OCI-LY1 (cell line): ENCODE measurements at regions not wholly inside any gene's neighbourhood (a gene's known extent, or its start where the extent isn't known, plus 50 kb on each side); places are given as distances from the start of the nearest gene placed in this dataset.

Experiments used
- H2AFZ ChIP-seq: fragments of 200-600 bp; sonication (generic), shearing (Covaris generic); 2 replicates; pipeline ENCODE4 v1.6.0; 2014; ENCODE audit warnings: antibody characterized with exemption, mild to moderate bottlenecking, low read length
- H3F3A ChIP-seq: fragments of 200-600 bp; sonication (generic), shearing (Covaris generic); 2 replicates; pipeline ENCODE4 v1.6.0; 2014; ENCODE audit warnings: mild to moderate bottlenecking, antibody characterized with exemption, low read length, moderate library complexity; ENCODE audit not compliant: insufficient read depth
- H3K27ac ChIP-seq: fragments of 200-600 bp; sonication (generic); 2 replicates; pipeline ENCODE4 v1.5.1; 2014; ENCODE audit warnings: low read length, mixed run types, mild to moderate bottlenecking, low read depth; ENCODE audit not compliant: poor library complexity, severe bottlenecking
- H3K27me3 ChIP-seq: fragments of 200-600 bp; sonication (generic); 2 replicates; pipeline ENCODE4 v1.6.0; 2014; ENCODE audit warnings: antibody characterized with exemption, mild to moderate bottlenecking, low read length, moderate library complexity; ENCODE audit not compliant: insufficient read depth
- H3K36me3 ChIP-seq: fragments of 200-600 bp; sonication (generic); 2 replicates; pipeline ENCODE4 v1.6.1; 2014; ENCODE audit warnings: mild to moderate bottlenecking, antibody characterized with exemption, low read length, moderate library complexity, mixed read lengths; ENCODE audit not compliant: insufficient read depth
- H3K4me1 ChIP-seq: fragments of 200-600 bp; sonication (generic); 2 replicates; pipeline ENCODE4 v1.5.1; 2014; ENCODE audit warnings: mild to moderate bottlenecking, low read length, moderate library complexity; ENCODE audit not compliant: insufficient read depth, severe bottlenecking
- H3K4me2 ChIP-seq: fragments of 200-600 bp; sonication (generic), shearing (Covaris generic); 2 replicates; pipeline ENCODE4 v1.6.1; 2014; ENCODE audit warnings: low read length
- H3K4me3 ChIP-seq: fragments of 200-600 bp; sonication (generic); 2 replicates; pipeline ENCODE4 v1.5.1; 2014; ENCODE audit warnings: low read length, low read depth, mild to moderate bottlenecking, mixed read lengths; ENCODE audit not compliant: poor library complexity, severe bottlenecking
- H3K79me2 ChIP-seq: fragments of 200-600 bp; shearing (Covaris generic); 2 replicates; pipeline ENCODE4 v1.6.1; 2016; ENCODE audit warnings: mixed run types, low read length, mixed read lengths; ENCODE audit not compliant: insufficient read depth
- H3K9ac ChIP-seq: fragments of 200-600 bp; sonication (generic), shearing (Covaris generic); 2 replicates; pipeline ENCODE4 v1.6.1; 2014; ENCODE audit warnings: mild to moderate bottlenecking, low read length, mixed read lengths
- H3K9me2 ChIP-seq: fragments of 200-600 bp; sonication (generic), shearing (Covaris generic); 2 replicates; pipeline ENCODE4 v1.6.1; 2014; ENCODE audit warnings: low read depth, mild to moderate bottlenecking, low read length, mixed read lengths
- H3K9me3 ChIP-seq: fragments of 200-600 bp; shearing (Covaris generic); 2 replicates; pipeline ENCODE4 v1.6.1; 2014; ENCODE audit warnings: low read length, mixed read lengths
- H4K20me1 ChIP-seq: fragments of 200-600 bp; sonication (generic), shearing (Covaris generic); 2 replicates; pipeline ENCODE4 v1.6.0; 2016; ENCODE audit warnings: mild to moderate bottlenecking, low read length; ENCODE audit not compliant: insufficient read depth
- EZH2 ChIP-seq: fragments of 200-600 bp; sonication (generic), shearing (Covaris generic); IDR thresholded peaks from 2 replicates; pipeline ENCODE4 v1.8.0; 2017; ENCODE audit warnings: borderline replicate concordance, mixed run types, mild to moderate bottlenecking, antibody characterized with exemption, low read length, moderate library complexity, mixed read lengths
- TF ChIP-seq, protein P1 (sequence below): fragments of 200-600 bp; sonication (generic), shearing (Covaris generic); IDR thresholded peaks from 2 replicates; pipeline ENCODE4 v1.5.1; 2017; ENCODE audit warnings: mild to moderate bottlenecking, antibody characterized with exemption, low read length, moderate library complexity, mixed read lengths

DNA sequence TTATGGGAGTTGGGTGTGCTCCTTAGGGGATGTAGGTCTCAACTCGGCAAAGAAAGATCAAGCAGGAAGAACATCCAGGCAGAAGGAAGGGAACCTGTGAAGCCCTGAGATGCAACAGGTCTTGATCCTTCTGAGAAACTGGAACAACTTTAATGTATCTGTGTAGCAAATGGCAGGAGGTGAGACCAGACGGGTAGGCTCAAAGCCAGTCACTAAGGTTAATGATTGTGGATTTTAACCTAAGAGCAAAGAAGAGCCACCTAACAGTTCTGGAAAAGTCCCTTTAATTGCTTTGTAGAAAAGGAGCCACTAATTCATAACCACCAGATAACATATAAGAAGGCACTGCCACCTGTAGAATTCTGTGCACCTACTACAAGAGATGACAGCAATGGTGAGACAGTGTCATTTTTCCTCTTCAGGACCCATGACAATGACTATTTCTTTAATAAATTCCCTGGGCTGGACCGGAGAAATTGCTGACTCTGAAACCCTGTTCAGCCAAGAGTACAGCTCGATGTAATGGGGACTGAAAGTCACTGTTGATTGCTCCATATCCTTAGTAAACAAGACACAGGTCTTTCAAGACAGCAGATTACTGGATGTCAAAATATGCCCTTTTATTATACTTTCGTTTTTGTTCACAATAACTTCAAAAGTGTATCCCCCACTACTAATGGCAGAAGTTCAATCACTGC, 326.2 kb downstream of the CBLN4 start:
- H3K27me3 ChIP-seq = no peaks in the 10 kb centered on the region
- no peak overlapping the region for H3K27ac ChIP-seq
- H3K9ac ChIP-seq = no peak overlapping the region
- H3K4me3 ChIP-seq = no peak overlapping the region
- TF ChIP-seq, protein P1, sequence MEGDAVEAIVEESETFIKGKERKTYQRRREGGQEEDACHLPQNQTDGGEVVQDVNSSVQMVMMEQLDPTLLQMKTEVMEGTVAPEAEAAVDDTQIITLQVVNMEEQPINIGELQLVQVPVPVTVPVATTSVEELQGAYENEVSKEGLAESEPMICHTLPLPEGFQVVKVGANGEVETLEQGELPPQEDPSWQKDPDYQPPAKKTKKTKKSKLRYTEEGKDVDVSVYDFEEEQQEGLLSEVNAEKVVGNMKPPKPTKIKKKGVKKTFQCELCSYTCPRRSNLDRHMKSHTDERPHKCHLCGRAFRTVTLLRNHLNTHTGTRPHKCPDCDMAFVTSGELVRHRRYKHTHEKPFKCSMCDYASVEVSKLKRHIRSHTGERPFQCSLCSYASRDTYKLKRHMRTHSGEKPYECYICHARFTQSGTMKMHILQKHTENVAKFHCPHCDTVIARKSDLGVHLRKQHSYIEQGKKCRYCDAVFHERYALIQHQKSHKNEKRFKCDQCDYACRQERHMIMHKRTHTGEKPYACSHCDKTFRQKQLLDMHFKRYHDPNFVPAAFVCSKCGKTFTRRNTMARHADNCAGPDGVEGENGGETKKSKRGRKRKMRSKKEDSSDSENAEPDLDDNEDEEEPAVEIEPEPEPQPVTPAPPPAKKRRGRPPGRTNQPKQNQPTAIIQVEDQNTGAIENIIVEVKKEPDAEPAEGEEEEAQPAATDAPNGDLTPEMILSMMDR = no peak
- no peak for TF ChIP-seq EZH2
- no peaks in the 10 kb centered on the region for H3K79me2 ChIP-seq
- no peaks in the 10 kb centered on the region for H3F3A ChIP-seq
- no peaks in the 10 kb centered on the region for H3K4me1 ChIP-seq
- H3K9me2 ChIP-seq = no peaks in the 10 kb centered on the region
- H3K4me2 ChIP-seq = no peak overlapping the region
- no peak overlapping the region for H2AFZ ChIP-seq
- no peaks in the 10 kb centered on the region for H4K20me1 ChIP-seq
- H3K9me3 ChIP-seq = no peaks in the 10 kb centered on the region
- no peaks in the 10 kb centered on the region for H3K36me3 ChIP-seq

DNA sequence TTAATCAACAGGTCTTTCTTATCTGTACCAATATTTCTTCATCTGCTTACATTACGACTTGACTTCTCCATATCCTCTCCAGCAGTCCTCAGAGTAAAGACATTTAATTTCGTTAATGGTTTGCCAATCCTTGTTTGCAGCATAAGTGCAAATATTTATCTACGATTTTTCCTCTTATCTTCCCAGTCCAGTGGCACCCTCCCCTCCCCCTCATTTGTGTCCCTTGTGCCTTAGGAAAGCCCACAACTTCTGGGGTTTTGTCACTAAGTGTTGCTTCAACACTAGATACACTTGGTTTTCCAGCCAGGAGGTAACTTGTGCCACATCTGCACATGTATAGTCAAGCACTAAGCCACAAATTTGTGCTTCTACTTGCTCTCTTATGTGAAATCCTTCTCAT, 327.2 kb downstream of the CBLN4 start:
- H3F3A ChIP-seq = no peaks in the 10 kb centered on the region
- H3K27ac ChIP-seq = no peak overlapping the region
- TF ChIP-seq EZH2 = no peak
- TF ChIP-seq, protein P1 = no peak
- H3K36me3 ChIP-seq = no peaks in the 10 kb centered on the region
- H2AFZ ChIP-seq = no peak overlapping the region
- no peak overlapping the region for H3K4me2 ChIP-seq
- H3K79me2 ChIP-seq = no peaks in the 10 kb centered on the region
- H3K4me3 ChIP-seq = no peak overlapping the region
- no peaks in the 10 kb centered on the region for H3K27me3 ChIP-seq
- H3K9ac ChIP-seq = no peak overlapping the region
- no peaks in the 10 kb centered on the region for H4K20me1 ChIP-seq
- H3K4me1 ChIP-seq = no peaks in the 10 kb centered on the region
- H3K9me2 ChIP-seq = no peaks in the 10 kb centered on the region
- no peaks in the 10 kb centered on the region for H3K9me3 ChIP-seq

DNA sequence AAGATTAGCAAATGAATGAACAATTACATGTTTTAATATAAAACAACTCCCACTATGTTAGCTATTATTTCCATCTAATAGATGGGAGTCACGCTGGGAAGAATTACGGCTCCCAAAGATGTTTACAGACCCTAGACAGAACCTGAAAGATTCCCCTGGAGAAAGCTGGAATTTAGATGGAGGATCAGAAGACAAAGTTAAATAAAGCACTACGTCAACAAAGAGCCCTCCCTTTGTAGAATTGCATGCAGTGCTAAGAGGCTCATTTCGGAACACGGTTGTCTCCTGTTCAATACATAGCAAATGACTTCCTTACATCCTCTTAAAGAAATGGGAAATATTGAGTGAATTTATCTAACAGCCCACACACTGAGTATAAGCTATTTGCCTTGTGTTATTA, 328.3 kb downstream of the CBLN4 start:
- no peak overlapping the region for H3K9ac ChIP-seq
- H3K27me3 ChIP-seq = no peaks in the 10 kb centered on the region
- H3K9me2 ChIP-seq = no peaks in the 10 kb centered on the region
- no peaks in the 10 kb centered on the region for H3K9me3 ChIP-seq
- H2AFZ ChIP-seq = no peak overlapping the region
- H3F3A ChIP-seq = no peaks in the 10 kb centered on the region
- TF ChIP-seq EZH2 = no peak
- TF ChIP-seq, protein P1 = no peak
- H3K27ac ChIP-seq = no peak overlapping the region
- no peaks in the 10 kb centered on the region for H4K20me1 ChIP-seq
- no peaks in the 10 kb centered on the region for H3K36me3 ChIP-seq
- no peaks in the 10 kb centered on the region for H3K79me2 ChIP-seq
- no peak overlapping the region for H3K4me3 ChIP-seq
- no peaks in the 10 kb centered on the region for H3K4me1 ChIP-seq
- H3K4me2 ChIP-seq = no peak overlapping the region
